ENCODE measurements at regions not wholly inside any gene's neighbourhood (a gene's known extent, or its start where the extent isn't known, plus 50 kb on each side); places are given as distances from the start of the nearest gene placed in this dataset.

DNA sequence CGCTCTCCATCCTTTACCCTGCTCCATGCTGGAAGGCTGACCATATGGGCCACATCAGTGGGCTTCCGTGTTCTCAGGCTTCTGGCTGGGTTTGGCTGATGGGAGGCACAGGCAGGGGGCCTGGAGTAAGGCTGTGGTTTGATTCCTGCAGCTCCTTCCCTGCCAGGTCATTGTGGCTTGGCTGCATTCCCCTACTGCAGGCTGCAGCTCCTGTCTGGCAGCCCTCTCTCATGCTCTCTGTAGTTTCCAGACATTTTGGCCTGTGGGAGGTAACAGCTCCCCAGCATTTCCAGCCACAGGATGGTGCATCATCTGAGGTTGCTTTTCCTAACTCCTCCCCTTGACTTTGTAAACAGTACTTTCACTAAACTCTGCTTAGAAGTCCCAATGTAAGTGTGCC, 102.0 kb upstream of the PTPN3 start (continued):
- TF ChIP-seq, protein P1, sequence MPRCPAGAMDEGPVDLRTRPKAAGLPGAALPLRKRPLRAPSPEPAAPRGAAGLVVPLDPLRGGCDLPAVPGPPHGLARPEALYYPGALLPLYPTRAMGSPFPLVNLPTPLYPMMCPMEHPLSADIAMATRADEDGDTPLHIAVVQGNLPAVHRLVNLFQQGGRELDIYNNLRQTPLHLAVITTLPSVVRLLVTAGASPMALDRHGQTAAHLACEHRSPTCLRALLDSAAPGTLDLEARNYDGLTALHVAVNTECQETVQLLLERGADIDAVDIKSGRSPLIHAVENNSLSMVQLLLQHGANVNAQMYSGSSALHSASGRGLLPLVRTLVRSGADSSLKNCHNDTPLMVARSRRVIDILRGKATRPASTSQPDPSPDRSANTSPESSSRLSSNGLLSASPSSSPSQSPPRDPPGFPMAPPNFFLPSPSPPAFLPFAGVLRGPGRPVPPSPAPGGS (IDR thresholded peaks at IDR 0.05) = no peak

DNA sequence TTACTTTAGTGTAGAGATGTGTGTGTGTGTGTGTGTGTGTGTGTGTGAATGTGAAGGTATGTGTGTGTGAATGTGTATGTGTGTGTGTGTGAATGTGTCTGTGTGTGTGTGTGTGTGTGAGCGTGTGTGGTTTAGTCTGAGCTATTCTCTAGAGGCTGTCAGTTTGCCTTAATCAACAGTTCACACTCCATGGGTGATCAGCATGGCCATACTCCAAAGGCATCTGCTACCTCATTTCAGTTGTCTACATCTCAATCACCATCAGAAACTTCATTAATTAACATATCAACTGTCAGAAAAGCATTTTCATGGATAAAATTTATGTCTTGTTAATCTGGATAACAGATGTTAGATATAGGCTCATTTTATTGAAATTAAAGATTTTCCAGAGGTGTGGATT, 103.1 kb upstream of the PTPN3 start:
- ATAC-seq (no peak), DNase-seq (ENCODE audit: low read depth in 1 of 2, low spot score in 1 of 2) (no peak), FAIRE-seq (no peak)
- Histone ChIP-seq H3K9me3 (no peaks in the 10 kb centered on the region), H3K4me1 (no peaks in the 10 kb centered on the region), H3K27ac (no peak overlapping the region), H3K4me3 (no peak overlapping the region), H3K4me2 (no peak overlapping the region)
- WGBS (ENCODE audit: missing lambda C conversion rate) = 68% methylated on average over 1 of the region's 1 CpG
- ChIA-PET POLR2A (no interaction called here), CTCF (no interaction called here)
- TF ChIP-seq MAX (IDR thresholded peaks at IDR 0.05) (no peak), PHF8 (IDR thresholded peaks at IDR 0.05; ENCODE audit: borderline replicate concordance, low read depth) (no peak), CTCF (IDR thresholded peaks at IDR 0.05) (no peak), KDM1A (IDR thresholded peaks at IDR 0.05; ENCODE audit: low read depth) (no peak), JUNB (IDR thresholded peaks at IDR 0.05) (no peak), CBX8 (IDR thresholded peaks at IDR 0.05) (no peak), FOSL2 (IDR thresholded peaks at IDR 0.05) (no peak), FOSL2 (CRISPR knock-in tag; IDR thresholded peaks at IDR 0.05) (no peak), RCOR1 (IDR thresholded peaks at IDR 0.05; ENCODE audit: low read depth, low read length) (no peak), HOXA7 (CRISPR knock-in tag; IDR thresholded peaks at IDR 0.05) (no peak), FOXS1 (CRISPR knock-in tag; IDR thresholded peaks at IDR 0.05) (no peak), CHD4 (IDR thresholded peaks at IDR 0.05; ENCODE audit: borderline replicate concordance) (no peak), ESRRA (IDR thresholded peaks at IDR 0.05; ENCODE audit: borderline replicate concordance, low read length) (no peak), BHLHE40 (IDR thresholded peaks at IDR 0.05; ENCODE audit: low read depth, low read length) (no peak), RARB (CRISPR knock-in tag; IDR thresholded peaks at IDR 0.05) (no peak), MYC (IDR thresholded peaks at IDR 0.05; ENCODE audit: borderline replicate concordance, low read length) (no peak), ZNF302 (CRISPR knock-in tag; IDR thresholded peaks at IDR 0.05) (no peak), SMC3 (IDR thresholded peaks at IDR 0.05) (no peak), NPAS2 (CRISPR knock-in tag; IDR thresholded peaks at IDR 0.05; ENCODE audit: borderline replicate concordance) (no peak)
- TF ChIP-seq, protein P2, sequence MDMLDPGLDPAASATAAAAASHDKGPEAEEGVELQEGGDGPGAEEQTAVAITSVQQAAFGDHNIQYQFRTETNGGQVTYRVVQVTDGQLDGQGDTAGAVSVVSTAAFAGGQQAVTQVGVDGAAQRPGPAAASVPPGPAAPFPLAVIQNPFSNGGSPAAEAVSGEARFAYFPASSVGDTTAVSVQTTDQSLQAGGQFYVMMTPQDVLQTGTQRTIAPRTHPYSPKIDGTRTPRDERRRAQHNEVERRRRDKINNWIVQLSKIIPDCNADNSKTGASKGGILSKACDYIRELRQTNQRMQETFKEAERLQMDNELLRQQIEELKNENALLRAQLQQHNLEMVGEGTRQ (IDR thresholded peaks at IDR 0.05) = no peak

GRCh38 chr9:109602987-109603386, 104.9 kb upstream of the PTPN3 start:
- Histone ChIP-seq H3K9me3 (no peaks in the 10 kb centered on the region), H3K27ac (no peak overlapping the region), H3K4me3 (no peak overlapping the region), H3K4me2 (no peak overlapping the region), H3K4me1 (no peaks in the 10 kb centered on the region)
- no peak for ATAC-seq
- 3% methylated on average over 4 of the region's 4 CpGs for WGBS (ENCODE audit: missing lambda C conversion rate)
- POLR2A ChIA-PET = no interaction called here
- CTCF ChIA-PET = interaction anchor here (0.7 to 1.6 kb wide), 3 partner anchors 10 to 29 kb away, joined by 3 to 5 read pairs (median 4); no protein-coding TSS in a partner anchor
- TF ChIP-seq, protein P3, sequence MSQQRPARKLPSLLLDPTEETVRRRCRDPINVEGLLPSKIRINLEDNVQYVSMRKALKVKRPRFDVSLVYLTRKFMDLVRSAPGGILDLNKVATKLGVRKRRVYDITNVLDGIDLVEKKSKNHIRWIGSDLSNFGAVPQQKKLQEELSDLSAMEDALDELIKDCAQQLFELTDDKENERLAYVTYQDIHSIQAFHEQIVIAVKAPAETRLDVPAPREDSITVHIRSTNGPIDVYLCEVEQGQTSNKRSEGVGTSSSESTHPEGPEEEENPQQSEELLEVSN (IDR thresholded peaks at IDR 0.05; ENCODE audit: borderline replicate concordance, low read depth) = no peak
- TF ChIP-seq ZSCAN20 (CRISPR knock-in tag; IDR thresholded peaks at IDR 0.05) (no peak), EHMT2 (IDR thresholded peaks at IDR 0.05; ENCODE audit: low read depth) (no peak), REST (IDR thresholded peaks at IDR 0.05) (no peak), FOSL2 (IDR thresholded peaks at IDR 0.05) (no peak), FOSL2 (CRISPR knock-in tag; IDR thresholded peaks at IDR 0.05) (no peak), POLR2AphosphoS2 (conservative IDR thresholded peaks at IDR 0.05; ENCODE audit: low read length) (no peak), TFCP2L1 (CRISPR knock-in tag; IDR thresholded peaks at IDR 0.05) (no peak), MAFK (IDR thresholded peaks at IDR 0.05; ENCODE audit: partially characterized antibody) (no peak), JUNB (IDR thresholded peaks at IDR 0.05) (no peak), KDM5A (IDR thresholded peaks at IDR 0.05) (no peak), HOXB5 (CRISPR knock-in tag; IDR thresholded peaks at IDR 0.05) (no peak)
- no peak for FAIRE-seq
- no peak for DNase-seq (ENCODE audit: low read depth in 1 of 2, low spot score in 1 of 2)
